ENCODE measurements at regions not wholly inside any gene's neighbourhood (a gene's known extent, or its start where the extent isn't known, plus 50 kb on each side); places are given as distances from the start of the nearest gene placed in this dataset.
A peak's percentile ranks its signal among the peaks of the same experiment; 100 is the strongest.

DNA sequence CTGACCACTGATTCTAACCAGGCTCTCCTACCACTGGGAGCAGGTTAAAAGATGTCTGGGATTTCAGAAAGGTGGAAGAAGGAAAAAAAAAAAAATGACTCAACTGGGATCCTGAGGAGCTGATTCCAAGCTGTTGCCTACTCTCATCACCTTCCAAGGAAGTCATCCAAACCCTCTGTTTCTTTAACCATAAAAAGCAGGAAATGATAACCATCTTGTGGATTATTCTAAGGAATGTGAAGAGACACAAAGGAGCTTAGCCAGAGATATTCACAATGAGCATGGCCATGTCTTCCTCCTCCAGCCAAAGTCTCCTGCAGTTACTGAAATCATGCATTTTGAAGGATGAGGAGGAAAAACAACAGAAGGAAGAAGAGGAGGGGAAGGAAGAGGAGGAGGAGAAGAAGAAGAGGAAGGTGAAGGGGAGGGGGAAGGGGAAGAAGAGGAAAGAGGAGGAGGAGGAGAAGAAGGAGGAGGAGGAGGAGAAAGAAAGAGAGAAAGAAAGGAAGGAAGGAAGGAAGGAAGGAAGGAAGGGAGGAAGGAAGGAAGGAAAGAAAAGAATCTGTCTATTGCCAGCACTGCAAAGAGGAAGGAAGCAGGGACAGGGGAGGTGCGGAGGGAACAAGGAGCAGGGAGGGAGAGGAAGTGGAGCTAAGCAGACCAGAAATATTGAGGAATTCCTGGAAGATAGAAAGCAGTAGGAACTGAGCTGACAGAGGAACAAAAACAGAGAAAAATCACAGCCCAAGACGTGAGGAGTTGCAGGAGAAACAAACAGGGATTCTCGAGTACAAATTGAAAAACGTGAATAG is 229.2 kb downstream of the UACA start:
- Histone ChIP-seq H2AFZ (ENCODE audit: control insufficient read depth, low read depth, low read length) (no peak overlapping the region), H3K27me3 (replicated peaks in 1 of 2; ENCODE audit: control insufficient read depth in 2 of 2, insufficient read depth in 2 of 2, low read length in 1 of 2) (no peaks in the 10 kb centered on the region; a peak in 1 of 4 replicates), H3K27ac (ENCODE audit: control insufficient read depth, insufficient read depth) (no peak overlapping the region), H3K4me2 (ENCODE audit: control insufficient read depth, insufficient read depth) (no peak overlapping the region), H3K9ac (ENCODE audit: control insufficient read depth, insufficient read depth, low read length) (no peak overlapping the region), H3K4me1 (ENCODE audit: control insufficient read depth, insufficient read depth, low read length) (peaks cover 8% of the 10 kb centered on the region), H3K36me3 (ENCODE audit: control insufficient read depth in 2 of 2, insufficient read depth in 2 of 2, low read length in 1 of 2) (no peaks in the 10 kb centered on the region), H3K4me3 (no peak overlapping the region), H4K20me1 (ENCODE audit: control insufficient read depth, insufficient read depth) (no peaks in the 10 kb centered on the region), H3K79me2 (ENCODE audit: control insufficient read depth, insufficient read depth, low read length) (no peaks in the 10 kb centered on the region), H3K9me3 (replicated peaks; ENCODE audit: control insufficient read depth, insufficient read depth, low read length) (no peaks in the 10 kb centered on the region)
- FAIRE-seq (no peak), DNase-seq (ENCODE audit: low read depth, low spot score) (no peak), ATAC-seq (no peak)
- SMC1A ChIA-PET (ENCODE audit: uncharacterized antibody, unreplicated experiment): interaction anchor here (0.6 to 1.2 kb wide), 4 partner anchors 17 to 1417 kb away, joined by 3 to 5 read pairs (median 4); no protein-coding TSS in a partner anchor
- BruUV-seq (replicated peaks): no TSS peak
- CTCF ChIA-PET: interaction anchor here (0.7 to 1.6 kb wide), 3 partner anchors 42 to 1059 kb away, joined by 3 to 5 read pairs (median 5); no protein-coding TSS in a partner anchor
- in situ Hi-C loops (cut with MboI): no loop called here
- no peak for TF ChIP-seq EP300 (IDR thresholded peaks at IDR 0.05; ENCODE audit: borderline replicate concordance in 1 of 2, control insufficient read depth in 1 of 2, low read depth in 2 of 2, low read length in 2 of 2)
- peak in 1 of 2 experiments; percentile 52; a peak in 2 of 4 replicates for TF ChIP-seq ETV6 (conservative IDR thresholded peaks at IDR 0.05 in 1 of 2, IDR thresholded peaks at IDR 0.05 in 1 of 2; ENCODE audit: borderline replicate concordance in 1 of 2, low read depth in 1 of 2)
- POLR2A ChIA-PET: no interaction called here
- RAD21 ChIA-PET (ENCODE audit: unreplicated experiment): no interaction called here
- WGBS (ENCODE audit: insufficient coverage, insufficient replicate concordance, low lambda C conversion rate, missing lambda C conversion rate): 31% methylated on average over 4 of the region's 4 CpGs
- intact Hi-C loops (cut with micrococcal nuclease; ENCODE audit: unreplicated experiment): no loop called here

DNA sequence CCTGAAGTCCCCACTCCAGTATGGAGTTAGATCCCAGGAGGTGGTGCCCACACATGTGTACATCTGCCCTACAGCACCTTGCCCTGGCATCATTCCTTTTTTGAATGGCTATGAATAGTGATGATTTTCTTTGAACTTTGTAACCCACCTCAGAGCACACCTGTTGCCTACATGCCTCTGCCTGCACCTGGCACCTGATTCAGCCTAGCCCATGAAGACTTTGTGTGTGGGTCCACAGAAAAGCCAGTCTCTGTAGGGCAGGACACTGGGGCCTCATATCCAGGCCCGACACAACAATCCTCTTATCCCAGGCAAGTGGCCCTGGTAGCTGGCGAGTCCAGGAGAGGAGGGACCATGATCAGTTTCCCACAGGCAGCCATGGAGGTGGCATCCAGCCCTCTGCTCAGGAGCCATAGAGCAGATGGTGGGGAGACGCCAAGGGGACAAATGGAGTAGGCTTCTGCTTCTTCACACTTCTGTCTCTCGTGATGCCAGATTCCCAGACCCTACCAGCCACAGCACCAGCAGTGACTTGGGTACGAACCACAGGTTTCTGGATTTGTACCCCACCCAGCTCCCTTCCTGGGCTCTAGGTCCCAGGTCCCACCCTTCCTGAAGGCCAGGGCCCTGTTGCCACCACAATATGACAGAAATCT is 230.7 kb downstream of the UACA start:
- POLR2A ChIA-PET: no interaction called here
- WGBS (ENCODE audit: insufficient coverage, insufficient replicate concordance, low lambda C conversion rate, missing lambda C conversion rate): 83% methylated on average over 5 of the region's 5 CpGs
- H2AFZ ChIP-seq (ENCODE audit: control insufficient read depth, low read depth, low read length): no peak overlapping the region
- RAD21 ChIA-PET (ENCODE audit: unreplicated experiment): no interaction called here
- H3K4me3 ChIP-seq: no peak overlapping the region
- peaks cover 16% of the 10 kb centered on the region for H3K4me1 ChIP-seq (ENCODE audit: control insufficient read depth, insufficient read depth, low read length)
- H3K27ac ChIP-seq (ENCODE audit: control insufficient read depth, insufficient read depth): no peak overlapping the region
- no peak for TF ChIP-seq MXI1 (IDR thresholded peaks at IDR 0.05; ENCODE audit: low read depth, low read length)
- TF ChIP-seq POLR2A (IDR thresholded peaks at IDR 0.05; ENCODE audit: low read depth, low read length): no peak
- TF ChIP-seq, protein P1, sequence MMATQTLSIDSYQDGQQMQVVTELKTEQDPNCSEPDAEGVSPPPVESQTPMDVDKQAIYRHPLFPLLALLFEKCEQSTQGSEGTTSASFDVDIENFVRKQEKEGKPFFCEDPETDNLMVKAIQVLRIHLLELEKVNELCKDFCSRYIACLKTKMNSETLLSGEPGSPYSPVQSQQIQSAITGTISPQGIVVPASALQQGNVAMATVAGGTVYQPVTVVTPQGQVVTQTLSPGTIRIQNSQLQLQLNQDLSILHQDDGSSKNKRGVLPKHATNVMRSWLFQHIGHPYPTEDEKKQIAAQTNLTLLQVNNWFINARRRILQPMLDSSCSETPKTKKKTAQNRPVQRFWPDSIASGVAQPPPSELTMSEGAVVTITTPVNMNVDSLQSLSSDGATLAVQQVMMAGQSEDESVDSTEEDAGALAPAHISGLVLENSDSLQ (IDR thresholded peaks at IDR 0.05): no peak
- TF ChIP-seq, protein P2, sequence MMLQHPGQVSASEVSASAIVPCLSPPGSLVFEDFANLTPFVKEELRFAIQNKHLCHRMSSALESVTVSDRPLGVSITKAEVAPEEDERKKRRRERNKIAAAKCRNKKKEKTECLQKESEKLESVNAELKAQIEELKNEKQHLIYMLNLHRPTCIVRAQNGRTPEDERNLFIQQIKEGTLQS (IDR thresholded peaks at IDR 0.05; ENCODE audit: borderline replicate concordance, extremely low read depth, low read depth, low read length): no peak
- TF ChIP-seq ZNF622 (IDR thresholded peaks at IDR 0.05): no peak
- TF ChIP-seq ESRRA (IDR thresholded peaks at IDR 0.05; ENCODE audit: low read length): no peak
- TF ChIP-seq NR2C1 (IDR thresholded peaks at IDR 0.05): no peak
- TF ChIP-seq PAX8 (IDR thresholded peaks at IDR 0.05): no peak
- no peak for TF ChIP-seq TAF1 (IDR thresholded peaks at IDR 0.05; ENCODE audit: borderline replicate concordance, low read depth, low read length)
- no peak for TF ChIP-seq YY1 (IDR thresholded peaks at IDR 0.05; ENCODE audit: low read depth, low read length)
- no peak for TF ChIP-seq BMI1 (IDR thresholded peaks at IDR 0.05; ENCODE audit: borderline replicate concordance)
- H3K36me3 ChIP-seq (ENCODE audit: control insufficient read depth in 2 of 2, insufficient read depth in 2 of 2, low read length in 1 of 2): no peaks in the 10 kb centered on the region
- H3K9ac ChIP-seq (ENCODE audit: control insufficient read depth, insufficient read depth, low read length): no peak overlapping the region
- FAIRE-seq: no peak
- H3K27me3 ChIP-seq (replicated peaks in 1 of 2; ENCODE audit: control insufficient read depth in 2 of 2, insufficient read depth in 2 of 2, low read length in 1 of 2): no peaks in the 10 kb centered on the region
- intact Hi-C loops (cut with micrococcal nuclease; ENCODE audit: unreplicated experiment) (no loop called here), in situ Hi-C loops (cut with MboI) (no loop called here)
- no TSS peak for BruUV-seq (replicated peaks)
- ATAC-seq: no peak
- H3K79me2 ChIP-seq (ENCODE audit: control insufficient read depth, insufficient read depth, low read length): no peaks in the 10 kb centered on the region
- no peak for DNase-seq (ENCODE audit: low read depth, low spot score)
- SMC1A ChIA-PET (ENCODE audit: uncharacterized antibody, unreplicated experiment): interaction anchor here (1.2 kb wide), 1 partner anchor 16 kb away, joined by 3 read pairs; no protein-coding TSS in a partner anchor
- CTCF ChIA-PET: interaction anchor here (0.5 kb wide), 1 partner anchor 268 kb away, joined by 3 read pairs; no protein-coding TSS in a partner anchor
- no peaks in the 10 kb centered on the region for H4K20me1 ChIP-seq (ENCODE audit: control insufficient read depth, insufficient read depth)
- no peak overlapping the region for H3K4me2 ChIP-seq (ENCODE audit: control insufficient read depth, insufficient read depth)
- peaks cover 1% of the 10 kb centered on the region; the same call in 2 of the 3 replicates for H3K9me3 ChIP-seq (replicated peaks; ENCODE audit: control insufficient read depth, insufficient read depth, low read length)
